ENCODE measurements at regions not wholly inside any gene's neighbourhood (a gene's known extent, or its start where the extent isn't known, plus 50 kb on each side); places are given as distances from the start of the nearest gene placed in this dataset.

- DNase-seq, result no peak
Observed at GRCh38 chr2:234334756-234335155, 162.1 kb downstream of the ARL4C start.

GRCh38 chr2:234334151-234334550 is 162.7 kb downstream of the ARL4C start:
- DNase-seq, result no peak

- DNase-seq, result no peak
Observed at GRCh38 chr2:234333168-234334130, 163.4 kb downstream of the ARL4C start.

GRCh38 chr2:234331966-234332365 is 164.9 kb downstream of the ARL4C start:
- no peak for DNase-seq

GRCh38 chr2:234331566-234331965 is 165.3 kb downstream of the ARL4C start:
- DNase-seq, result no peak

GRCh38 chr2:234330902-234331301 is 166.0 kb downstream of the ARL4C start:
- DNase-seq, result no peak

GRCh38 chr2:234329202-234329960 is 167.5 kb downstream of the ARL4C start:
- DNase-seq, result no peak

GRCh38 chr2:234328444-234328990 is 168.4 kb downstream of the ARL4C start:
- DNase-seq, result no peak

- DNase-seq, result no peak
Observed at GRCh38 chr2:234326694-234327093, 170.2 kb downstream of the ARL4C start.

- DNase-seq, result no peak
Observed at GRCh38 chr2:234324116-234324515, 172.8 kb downstream of the ARL4C start.

- no peak for DNase-seq
Observed at GRCh38 chr2:234322766-234323465, 174.0 kb downstream of the ARL4C start.

- DNase-seq, result no peak
Observed at GRCh38 chr2:234320066-234320465, 176.8 kb downstream of the ARL4C start.

GRCh38 chr2:234318361-234318760 is 178.5 kb downstream of the ARL4C start:
- DNase-seq, result no peak

GRCh38 chr2:234313558-234313957 is 183.3 kb downstream of the ARL4C start:
- DNase-seq, result no peak

- no peak for DNase-seq
Observed at GRCh38 chr2:234310166-234310565, 186.7 kb downstream of the ARL4C start.

- no peak for DNase-seq
Observed at GRCh38 chr2:234309431-234309830, 187.4 kb downstream of the ARL4C start.

- peak; percentile 62 for DNase-seq
Observed at GRCh38 chr2:234308813-234309195, 188.1 kb downstream of the ARL4C start.

GRCh38 chr2:234308073-234308812 is 188.6 kb downstream of the ARL4C start:
- no peak for DNase-seq

- no peak for DNase-seq
Observed at GRCh38 chr2:234307322-234307961, 189.4 kb downstream of the ARL4C start.

- no peak for DNase-seq
Observed at GRCh38 chr2:234306426-234307173, 190.3 kb downstream of the ARL4C start.

- no peak for DNase-seq
Observed at GRCh38 chr2:234305846-234306245, 191.0 kb downstream of the ARL4C start.

Measured in activated T-cell treated with anti-CD3 and anti-CD28 coated beads, Interleukin-2, amount 50 U/mL, for 1 hour (primary cell).